ENCODE measurements at regions not wholly inside any gene's neighbourhood (a gene's known extent, or its start where the extent isn't known, plus 50 kb on each side); places are given as distances from the start of the nearest gene placed in this dataset.

- TF ChIP-seq CTCF (conservative IDR thresholded peaks at IDR 0.05; ENCODE audit: low read length) = no peak
- TF ChIP-seq EZH2phosphoT487 (IDR thresholded peaks at IDR 0.05; ENCODE audit: borderline replicate concordance, low read depth, low read length) = no peak
Observed at GRCh38 chr2:176483901-176484568, 214.8 kb downstream of the MTX2 start.
